ENCODE measurements at regions not wholly inside any gene's neighbourhood (a gene's known extent, or its start where the extent isn't known, plus 50 kb on each side); places are given as distances from the start of the nearest gene placed in this dataset.

DNA sequence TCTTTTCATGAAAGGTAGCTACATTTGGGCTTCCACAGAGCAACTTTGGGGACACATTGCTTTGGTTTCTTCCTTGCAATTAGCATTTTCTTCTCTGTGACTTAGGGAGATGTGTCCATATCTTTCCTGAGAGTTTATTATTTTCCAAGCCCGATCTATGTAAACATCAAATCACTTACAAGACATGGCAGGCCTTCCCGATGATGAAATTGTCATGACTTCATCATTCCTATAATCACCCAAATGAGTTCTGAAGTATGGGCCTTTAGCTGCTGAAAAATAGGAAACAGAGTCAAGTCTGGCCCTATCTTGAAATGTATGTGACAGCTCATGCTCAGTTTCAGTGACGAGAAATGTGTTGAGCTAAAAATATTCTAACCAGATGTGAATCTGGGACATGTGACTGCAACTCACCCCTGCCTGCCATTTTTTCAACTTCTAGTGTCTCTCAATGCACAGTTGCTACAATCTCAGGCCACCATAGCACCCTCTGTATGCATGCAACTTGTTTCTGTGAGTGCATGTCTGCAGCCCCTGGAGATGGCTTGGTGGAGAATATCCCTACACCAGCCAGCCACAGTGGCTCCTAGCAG lies 199.6 kb upstream of the MAF start:
- no peak for TF ChIP-seq SUZ12 (IDR thresholded peaks at IDR 0.05)
- TF ChIP-seq FOXA1 (IDR thresholded peaks at IDR 0.05), result no peak
